HEK293 (cell line): ENCODE measurements at regions not wholly inside any gene's neighbourhood (a gene's known extent, or its start where the extent isn't known, plus 50 kb on each side); places are given as distances from the start of the nearest gene placed in this dataset.

Experiments used
- CTCF ChIP-seq: fragments of 450-650 bp; formaldehyde crosslinking; IDR thresholded peaks from 2 replicates; pipeline ENCODE4 v1.5.1; 2016; ENCODE audit warnings: missing biosample characterization, missing genetic modification characterization
- ZBTB21 ChIP-seq: fragments of 450-650 bp; formaldehyde crosslinking; IDR thresholded peaks from 2 replicates; pipeline ENCODE4 v1.5.1; 2017; ENCODE audit warnings: missing biosample characterization, missing genetic modification characterization
- ZFHX2 ChIP-seq: fragments of 450-650 bp; formaldehyde crosslinking; conservative IDR thresholded peaks from 2 replicates; pipeline ENCODE4 v1.5.1; 2016; ENCODE audit warnings: missing biosample characterization, missing genetic modification characterization
- ZNF473 ChIP-seq: fragments of 450-650 bp; formaldehyde crosslinking; IDR thresholded peaks from 2 replicates; pipeline ENCODE4 v1.5.1; 2017; ENCODE audit warnings: missing biosample characterization, missing genetic modification characterization

- TF ChIP-seq CTCF, result no peak
- no peak for TF ChIP-seq ZFHX2
- no peak for TF ChIP-seq ZBTB21 (tag by site-specific recombination)
- no peak for TF ChIP-seq ZNF473 (tag by site-specific recombination)
Observed at GRCh38 chr17:33383488-33384023, 90.5 kb upstream of the ASIC2 start.
